Smooth muscle cell (in vitro differentiated cells): ENCODE measurements at regions not wholly inside any gene's neighbourhood (a gene's known extent, or its start where the extent isn't known, plus 50 kb on each side); places are given as distances from the start of the nearest gene placed in this dataset.

Experiments used
- DNase-seq: peaks from one replicate; lab custom pipeline; 2025; ENCODE audit not compliant: unreplicated experiment; lab: John Stamatoyannopoulos, UW
- H2AFZ ChIP-seq: fragments of 200-600 bp; sonication (generic); 2 replicates; pipeline ENCODE4 v1.6.0; 2016; ENCODE audit warnings: antibody characterized with exemption, low read depth, mild to moderate bottlenecking
- H3F3A ChIP-seq: fragments of 200-600 bp; sonication (generic); 2 replicates; pipeline ENCODE4 v1.6.0; 2017; ENCODE audit warnings: antibody characterized with exemption, low read depth
- H3K27ac ChIP-seq: fragments of 200-600 bp; sonication (generic); 2 replicates; pipeline ENCODE4 v1.5.1; 2016; ENCODE audit warnings: low read depth, mild to moderate bottlenecking
- H3K27me3 ChIP-seq: fragments of 200-600 bp; sonication (generic); 2 replicates; pipeline ENCODE4 v1.6.1; 2016; ENCODE audit warnings: low read depth, mild to moderate bottlenecking
- H3K36me3 ChIP-seq: fragments of 200-600 bp; sonication (generic); 2 replicates; pipeline ENCODE4 v1.5.1; 2016; ENCODE audit warnings: low read depth
- H3K4me1 ChIP-seq: fragments of 200-600 bp; sonication (generic); 2 replicates; pipeline ENCODE4 v1.5.1; 2016; ENCODE audit warnings: low read depth
- H3K4me2 ChIP-seq: fragments of 200-600 bp; sonication (generic); 2 replicates; pipeline ENCODE4 v1.6.0; 2016; ENCODE audit warnings: mild to moderate bottlenecking
- H3K4me3 ChIP-seq: fragments of 200-600 bp; sonication (generic); 2 replicates; pipeline ENCODE4 v1.5.1; 2016; ENCODE audit warnings: mild to moderate bottlenecking
- H3K79me2 ChIP-seq: fragments of 200-600 bp; sonication (generic); 2 replicates; pipeline ENCODE4 v1.6.0; 2016; ENCODE audit warnings: low read depth, mild to moderate bottlenecking
- H3K9ac ChIP-seq: fragments of 200-600 bp; sonication (generic); 2 replicates; pipeline ENCODE4 v1.6.0; 2016; ENCODE audit warnings: low read depth
- H3K9me3 ChIP-seq: fragments of 200-600 bp; sonication (generic); replicated peaks from 2 replicates; pipeline ENCODE4 v1.5.1; 2016; ENCODE audit warnings: low read depth
- H4K20me1 ChIP-seq: fragments of 200-600 bp; sonication (generic); 2 replicates; pipeline ENCODE4 v1.6.0; 2016; ENCODE audit warnings: low read depth
- CTCF ChIP-seq: fragments of 200-600 bp; sonication (generic); IDR thresholded peaks from 2 replicates; pipeline ENCODE4 v1.5.1; 2017; ENCODE audit warnings: borderline replicate concordance, mild to moderate bottlenecking, antibody characterized with exemption; ENCODE audit not compliant: insufficient read depth, poor library complexity, severe bottlenecking
- WGBS: methylation state at CpG from one replicate; pipeline ENCODE4 v1.1.7; 2016; ENCODE audit warnings: low lambda C conversion rate; 5-methylcytosine and 5-hydroxymethylcytosine counted together

GRCh38 chr13:77387607-77388200 is 60.8 kb upstream of the MYCBP2 start:
- Histone ChIP-seq H2AFZ (no peak overlapping the region), H4K20me1 (no peaks in the 10 kb centered on the region), H3K36me3 (no peaks in the 10 kb centered on the region), H3K27me3 (no peaks in the 10 kb centered on the region), H3K27ac (peak overlapping the region; percentile 3), H3K79me2 (no peaks in the 10 kb centered on the region), H3K9me3 (no peaks in the 10 kb centered on the region), H3K9ac (no peak overlapping the region), H3K4me1 (no peaks in the 10 kb centered on the region), H3K4me3 (no peak overlapping the region), H3K4me2 (peak overlapping the region; percentile 1), H3F3A (no peaks in the 10 kb centered on the region)
- 91% methylated on average over 5 of the region's 5 CpGs for WGBS
- DNase-seq = no peak
- TF ChIP-seq CTCF = no peak

GRCh38 chr13:77386880-77387606 is 60.1 kb upstream of the MYCBP2 start:
- H3K9ac ChIP-seq = no peak overlapping the region
- no peaks in the 10 kb centered on the region for H4K20me1 ChIP-seq
- H3K4me3 ChIP-seq = no peak overlapping the region
- H3K4me1 ChIP-seq = no peaks in the 10 kb centered on the region
- DNase-seq = no peak
- H3K27me3 ChIP-seq = no peaks in the 10 kb centered on the region
- no peaks in the 10 kb centered on the region for H3F3A ChIP-seq
- H3K9me3 ChIP-seq = no peaks in the 10 kb centered on the region
- no peak overlapping the region for H2AFZ ChIP-seq
- H3K36me3 ChIP-seq = no peaks in the 10 kb centered on the region
- H3K79me2 ChIP-seq = no peaks in the 10 kb centered on the region
- TF ChIP-seq CTCF = no peak
- 60% methylated on average over 5 of the region's 5 CpGs for WGBS
- H3K27ac ChIP-seq = peak overlapping the region; percentile 65
- H3K4me2 ChIP-seq = peak overlapping the region; percentile 52

- 38% methylated on average over 2 of the region's 2 CpGs for WGBS
- no peak overlapping the region for H3K4me2 ChIP-seq
- H3K36me3 ChIP-seq = no peaks in the 10 kb centered on the region
- H3K27me3 ChIP-seq = no peaks in the 10 kb centered on the region
- no peaks in the 10 kb centered on the region for H3K79me2 ChIP-seq
- no peaks in the 10 kb centered on the region for H4K20me1 ChIP-seq
- no peak overlapping the region for H3K9ac ChIP-seq
- TF ChIP-seq CTCF = no peak
- H3F3A ChIP-seq = no peaks in the 10 kb centered on the region
- H3K4me3 ChIP-seq = no peak overlapping the region
- no peaks in the 10 kb centered on the region for H3K4me1 ChIP-seq
- no peak for DNase-seq
- no peak overlapping the region for H3K27ac ChIP-seq
- H2AFZ ChIP-seq = no peak overlapping the region
- no peaks in the 10 kb centered on the region for H3K9me3 ChIP-seq
These were observed 59.2 kb upstream of the MYCBP2 start for GRCh38 chr13:77386046-77386445.

- Histone ChIP-seq H3K79me2 (no peaks in the 10 kb centered on the region), H3K4me2 (no peak overlapping the region), H3K9ac (no peak overlapping the region), H4K20me1 (no peaks in the 10 kb centered on the region), H3K4me1 (no peaks in the 10 kb centered on the region), H3K27me3 (no peaks in the 10 kb centered on the region), H3K36me3 (no peaks in the 10 kb centered on the region), H3K4me3 (no peak overlapping the region), H2AFZ (no peak overlapping the region), H3K27ac (no peak overlapping the region), H3K9me3 (no peaks in the 10 kb centered on the region), H3F3A (no peaks in the 10 kb centered on the region)
- TF ChIP-seq CTCF = no peak
- no peak for DNase-seq
These were observed 58.1 kb upstream of the MYCBP2 start for GRCh38 chr13:77384999-77385398.
